GM18519 (cell line): ENCODE measurements at regions not wholly inside any gene's neighbourhood (a gene's known extent, or its start where the extent isn't known, plus 50 kb on each side); places are given as distances from the start of the nearest gene placed in this dataset.
"Not testable (repeated sequence)": the region's sequence is repeated elsewhere in the genome, so short reads cannot be mapped to it uniquely, and the experiment has no call there.

Experiments
- ATAC-seq: cut with Tn5 transposase; IDR thresholded peaks from one replicate; pipeline ENCODE4 v1.9.1; 2021; ENCODE audit warnings: mild to moderate bottlenecking, moderate library complexity; ENCODE audit not compliant: unreplicated experiment, low FRiP score

- ATAC-seq = not testable (repeated sequence)
These were observed 601.6 kb downstream of the UQCRFS1 start for GRCh38 chr19:28611227-28611914.

- ATAC-seq = no peak
These were observed 602.2 kb downstream of the UQCRFS1 start for GRCh38 chr19:28610731-28611130.

- ATAC-seq = no peak
These were observed 603.0 kb downstream of the UQCRFS1 start for GRCh38 chr19:28609944-28610343.

- ATAC-seq = no peak
These were observed 603.7 kb downstream of the UQCRFS1 start for GRCh38 chr19:28609091-28609755.

GRCh38 chr19:28608292-28608691 is 604.7 kb downstream of the UQCRFS1 start:
- no peak for ATAC-seq

GRCh38 chr19:28607066-28607583 is 605.8 kb downstream of the UQCRFS1 start:
- ATAC-seq = no peak

- no peak for ATAC-seq
These were observed 606.5 kb downstream of the UQCRFS1 start for GRCh38 chr19:28606269-28607032.

GRCh38 chr19:28605501-28606268 is 607.3 kb downstream of the UQCRFS1 start:
- no peak for ATAC-seq

GRCh38 chr19:28603453-28603852 is 609.5 kb downstream of the UQCRFS1 start:
- ATAC-seq = no peak

GRCh38 chr19:28602675-28603298 is 610.2 kb downstream of the UQCRFS1 start:
- ATAC-seq = no peak

- no peak for ATAC-seq
These were observed 611.1 kb downstream of the UQCRFS1 start for GRCh38 chr19:28601723-28602440.

GRCh38 chr19:28598861-28599260 is 614.1 kb downstream of the UQCRFS1 start:
- ATAC-seq = no peak

GRCh38 chr19:28596561-28597071 is 616.3 kb downstream of the UQCRFS1 start:
- ATAC-seq = no peak

- ATAC-seq = no peak
These were observed 617.0 kb downstream of the UQCRFS1 start for GRCh38 chr19:28595722-28596480.

GRCh38 chr19:28594737-28595136 is 618.2 kb downstream of the UQCRFS1 start:
- ATAC-seq = no peak

GRCh38 chr19:28589991-28590411 is 623.0 kb downstream of the UQCRFS1 start:
- not testable (repeated sequence) for ATAC-seq

- no peak for ATAC-seq
These were observed 626.5 kb downstream of the UQCRFS1 start for GRCh38 chr19:28586474-28586873.

GRCh38 chr19:28585796-28586195 is 627.2 kb downstream of the UQCRFS1 start:
- no peak for ATAC-seq
